GM12892 (cell line): ENCODE measurements at regions not wholly inside any gene's neighbourhood (a gene's known extent, or its start where the extent isn't known, plus 50 kb on each side); places are given as distances from the start of the nearest gene placed in this dataset.
"Not testable (repeated sequence)": the region's sequence is repeated elsewhere in the genome, so short reads cannot be mapped to it uniquely, and the experiment has no call there.

ENCODE experiments used
- DNase-seq: peaks from one replicate; pipeline ENCODE4 v3.0.0; 2011; ENCODE audit not compliant: insufficient read length
- FAIRE-seq: peaks from 2 replicates; lab custom pipeline; 2011; peaks lifted over from hg19 to GRCh38; lab: Jason Lieb, UNC
- POLR2A ChIP-seq: IDR thresholded peaks from 2 replicates; pipeline ENCODE4 v1.6.1; 2011; ENCODE audit warnings: low read depth, low read length, control low read depth
- POLR2AphosphoS5 ChIP-seq: IDR thresholded peaks from 2 replicates; pipeline ENCODE4 v1.6.1; 2011; ENCODE audit warnings: low read depth, low read length, control low read depth
- TAF1 ChIP-seq: IDR thresholded peaks from 2 replicates; pipeline ENCODE4 v1.6.1; 2011; ENCODE audit warnings: low read depth, mild to moderate bottlenecking, control low read depth, low read length, borderline replicate concordance

GRCh38 chr1:87398641-87399040, 70.0 kb downstream of the LMO4 start:
- TF ChIP-seq POLR2A, result no peak
- no peak for TF ChIP-seq POLR2AphosphoS5
- no peak for TF ChIP-seq TAF1
- FAIRE-seq, result no peak
- DNase-seq, result no peak

DNA sequence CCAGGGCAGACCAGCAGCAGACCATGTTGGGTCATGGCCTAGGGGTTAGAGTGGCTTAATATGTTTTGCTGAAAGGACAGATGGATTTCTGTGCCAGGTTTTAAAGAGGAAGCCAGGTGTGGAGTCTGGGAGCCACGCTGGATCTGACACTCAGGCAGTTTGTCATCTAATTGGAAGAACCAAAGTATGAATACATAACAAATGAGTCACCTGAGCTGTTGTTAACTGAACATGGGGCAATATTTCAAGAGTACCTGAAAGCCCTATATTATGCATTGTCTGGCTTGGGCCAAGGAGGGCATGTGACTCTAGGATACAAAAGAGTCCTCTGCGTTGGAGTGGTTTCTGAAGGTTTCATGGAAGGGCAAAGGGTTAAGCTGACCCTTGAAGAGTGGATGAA, 70.6 kb downstream of the LMO4 start:
- DNase-seq (no peak), FAIRE-seq (no peak)
- TF ChIP-seq POLR2A (no peak), POLR2AphosphoS5 (no peak), TAF1 (no peak)

DNA sequence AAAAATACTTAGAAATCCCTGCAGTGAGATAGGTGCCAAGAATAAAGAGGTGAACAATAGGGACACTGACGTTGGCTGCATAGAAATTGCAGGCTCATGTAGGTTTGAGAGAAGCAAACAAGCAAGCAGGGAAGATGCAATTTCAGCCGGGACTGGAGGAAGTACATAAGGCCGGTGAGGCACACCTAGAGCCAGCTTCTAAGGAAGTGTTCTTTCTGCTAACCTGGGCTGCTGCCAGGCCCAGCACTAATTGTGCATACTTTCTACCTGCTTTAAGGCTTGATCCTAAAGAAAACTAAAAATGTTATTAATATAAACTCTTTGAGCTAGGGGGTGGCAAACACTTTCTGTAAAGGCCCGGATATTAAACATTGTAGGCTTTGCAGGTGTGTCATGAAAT, 71.0 kb downstream of the LMO4 start:
- DNase-seq, result no peak
- no peak for TF ChIP-seq POLR2AphosphoS5
- no peak for TF ChIP-seq TAF1
- no peak for TF ChIP-seq POLR2A

DNA sequence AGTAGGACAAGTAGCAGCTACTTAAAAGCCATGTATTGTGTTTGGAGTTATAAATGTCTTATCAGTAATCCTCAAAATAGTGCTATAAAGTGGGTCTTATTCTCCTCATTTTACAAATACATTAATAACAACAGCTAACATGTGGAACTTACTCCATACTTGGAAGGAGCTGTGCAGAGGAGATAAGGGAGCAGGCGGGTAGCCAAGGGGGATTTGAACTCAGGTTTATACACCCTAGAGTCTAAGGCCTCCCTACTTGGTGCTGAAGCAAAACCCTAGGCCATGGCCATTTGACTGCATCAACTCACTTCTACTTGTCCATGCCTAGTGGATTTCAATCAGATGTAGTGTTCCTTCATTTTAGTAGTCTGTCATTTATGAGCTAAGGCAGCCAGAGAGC, 72.1 kb downstream of the LMO4 start:
- FAIRE-seq, result no peak
- TF ChIP-seq TAF1, result no peak
- TF ChIP-seq POLR2AphosphoS5, result no peak
- TF ChIP-seq POLR2A, result no peak
- DNase-seq, result no peak

More for the DNA sequence above, 71.0 kb downstream of the LMO4 start:
- no peak for FAIRE-seq

DNA sequence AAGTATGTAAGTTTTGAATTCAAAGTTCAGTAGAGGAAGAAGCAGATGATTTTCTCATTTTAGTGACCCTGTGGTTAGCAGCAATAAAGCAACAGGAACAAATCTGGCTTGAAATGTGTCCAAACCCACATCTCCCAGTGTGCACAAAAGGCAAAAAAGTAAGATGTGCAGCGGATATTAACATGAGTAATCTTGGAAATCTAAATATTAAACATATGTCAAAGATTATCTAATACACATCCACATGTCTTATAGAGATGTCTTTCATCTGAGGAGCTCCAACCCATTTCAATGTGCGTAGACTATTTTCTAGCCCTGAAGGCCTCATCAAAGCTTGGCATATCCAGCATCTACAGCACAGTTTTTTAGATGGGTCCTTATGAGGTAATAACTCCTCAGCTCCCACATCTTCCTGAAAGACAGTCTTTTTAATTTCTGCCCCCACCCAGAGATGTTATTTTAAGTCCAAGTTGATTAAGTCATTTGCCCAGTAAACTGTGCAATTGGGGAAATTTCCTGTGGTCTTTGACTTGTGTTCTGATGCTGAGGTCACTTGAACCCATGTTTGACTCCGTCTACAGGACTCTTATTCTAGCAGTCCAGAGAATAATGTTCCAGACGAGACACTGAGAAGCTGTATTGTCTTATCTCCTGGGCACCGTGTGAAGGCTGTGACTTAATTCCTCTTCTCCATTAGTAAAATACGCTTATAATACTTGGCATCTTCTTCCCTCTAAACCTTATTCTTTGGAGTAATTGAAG, 73.7 kb downstream of the LMO4 start:
- TF ChIP-seq POLR2A (no peak), TAF1 (no peak), POLR2AphosphoS5 (no peak)
- DNase-seq (no peak), FAIRE-seq (peak; percentile 24)

- no peak for FAIRE-seq
- no peak for DNase-seq
- TF ChIP-seq TAF1, result no peak
- TF ChIP-seq POLR2A, result no peak
- TF ChIP-seq POLR2AphosphoS5, result no peak
Observed at GRCh38 chr1:87403061-87403820, 74.6 kb downstream of the LMO4 start.

GRCh38 chr1:87404296-87404695, 75.6 kb downstream of the LMO4 start:
- FAIRE-seq (no peak), DNase-seq (no peak)
- TF ChIP-seq POLR2A, result no peak
- no peak for TF ChIP-seq POLR2AphosphoS5
- TF ChIP-seq TAF1, result no peak

DNA sequence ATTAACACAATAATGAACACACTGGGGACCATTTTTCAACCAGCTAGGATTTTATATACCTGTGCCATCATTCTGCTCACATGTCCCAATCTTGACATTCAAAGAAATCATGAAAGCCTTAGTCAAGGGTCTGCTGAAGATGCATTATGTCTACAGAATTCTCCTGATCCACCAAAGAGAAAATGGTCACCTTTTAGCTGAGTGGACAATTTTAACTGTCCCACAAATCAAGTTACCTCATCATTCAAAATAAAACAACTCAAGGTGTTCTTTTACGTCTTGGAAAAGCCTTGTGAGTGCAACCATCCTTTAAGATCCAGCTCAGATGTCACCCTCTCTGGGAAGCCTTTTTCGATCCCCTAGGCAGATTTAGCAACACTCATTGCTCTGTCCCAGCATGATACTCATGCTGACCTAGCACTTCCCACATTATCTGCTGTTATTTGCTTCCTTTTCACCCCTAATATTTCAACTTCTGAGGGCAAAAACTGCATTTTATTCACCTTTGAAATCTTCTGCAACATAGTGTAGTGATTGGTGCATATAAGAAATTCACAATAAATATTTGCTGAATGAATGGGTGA, 80.1 kb downstream of the LMO4 start:
- no peak for FAIRE-seq
- no peak for DNase-seq
- TF ChIP-seq POLR2A (no peak), POLR2AphosphoS5 (no peak), TAF1 (no peak)

GRCh38 chr1:87410776-87411480, 82.2 kb downstream of the LMO4 start:
- FAIRE-seq, result no peak
- no peak for TF ChIP-seq POLR2A
- no peak for TF ChIP-seq POLR2AphosphoS5
- TF ChIP-seq TAF1, result no peak
- DNase-seq, result no peak

DNA sequence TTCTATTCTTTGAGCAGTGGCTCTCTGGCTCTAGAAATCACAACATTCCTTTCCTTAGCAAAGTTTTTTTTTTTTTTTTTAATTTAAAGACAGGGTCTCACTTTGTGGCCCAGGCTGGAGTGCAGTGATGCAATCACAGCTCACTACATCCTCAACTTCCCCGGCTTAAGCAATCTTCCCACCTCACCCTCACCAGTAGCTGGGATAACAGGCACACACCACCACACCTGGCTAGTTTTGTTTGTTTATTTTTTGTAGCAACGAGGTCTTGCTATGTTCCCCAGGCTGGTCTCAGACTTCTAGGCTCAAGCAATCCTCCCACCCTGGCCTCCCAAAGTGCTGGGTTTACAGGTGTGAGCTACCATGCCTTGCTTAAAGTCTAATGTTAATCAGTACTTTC, 85.2 kb downstream of the LMO4 start:
- not testable (repeated sequence) for FAIRE-seq, DNase-seq

DNA sequence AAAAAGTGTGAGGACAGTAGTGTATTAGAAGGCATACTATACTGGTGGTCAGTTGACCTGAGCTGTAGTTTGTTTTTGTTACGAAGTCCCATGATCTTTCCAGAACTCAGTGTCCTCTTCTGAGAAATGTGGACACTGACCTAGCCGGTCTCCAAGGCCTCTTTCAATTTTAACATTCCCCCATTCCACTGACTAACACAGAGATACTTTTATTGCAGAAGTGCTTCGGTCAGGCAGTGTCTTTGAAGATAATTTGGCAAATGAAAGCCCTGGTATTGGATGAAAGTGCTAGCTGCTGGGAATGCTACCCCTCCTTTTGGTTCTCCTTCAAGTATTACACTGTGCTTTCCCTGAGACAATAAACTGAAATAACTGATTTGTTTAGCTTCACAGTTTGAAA, 89.4 kb downstream of the LMO4 start:
- no peak for TF ChIP-seq TAF1
- TF ChIP-seq POLR2A, result no peak
- TF ChIP-seq POLR2AphosphoS5, result no peak
- DNase-seq, result no peak
- FAIRE-seq, result no peak
